Cardiac fibroblast (primary cell): ENCODE measurements at regions not wholly inside any gene's neighbourhood (a gene's known extent, or its start where the extent isn't known, plus 50 kb on each side); places are given as distances from the start of the nearest gene placed in this dataset.

Experiments
- DNase-seq, 2 donors: peaks; one replicate each; pipeline versions ENCODE4 v3.0.0 to v3.0.0-alpha.2; 2010; ENCODE audit warnings: low read depth in 2 of 2
- H3K4me3 ChIP-seq, 2 donors: replicated peaks in 1 of 2; 1 replicate in 1 of 2; 2 replicates in 1 of 2; pipeline ENCODE4 v1.5.1; 2011; ENCODE audit warnings: low read depth in 2 of 2, low read length in 2 of 2, mild to moderate bottlenecking in 2 of 2, moderate library complexity in 1 of 2
- CTCF ChIP-seq: IDR thresholded peaks from one replicate; pipeline ENCODE4 v1.5.1; 2011; ENCODE audit warnings: low read depth, mild to moderate bottlenecking, low read length, inconsistent platforms

GRCh38 chr7:149620961-149621360, 123.4 kb upstream of the ZNF746 start:
- no peak for DNase-seq
- H3K4me3 ChIP-seq: no peak overlapping the region
- TF ChIP-seq CTCF: no peak

- TF ChIP-seq CTCF: no peak
- H3K4me3 ChIP-seq: no peak overlapping the region
- no peak for DNase-seq
Observed at GRCh38 chr7:149616898-149617297, 119.3 kb upstream of the ZNF746 start.

- TF ChIP-seq CTCF: no peak
Observed at GRCh38 chr7:149615690-149616270, 118.2 kb upstream of the ZNF746 start.

GRCh38 chr7:149610441-149611011, 112.9 kb upstream of the ZNF746 start:
- no peak overlapping the region for H3K4me3 ChIP-seq
- DNase-seq: no peak
- no peak for TF ChIP-seq CTCF

More at GRCh38 chr7:149615690-149616270, 118.2 kb upstream of the ZNF746 start:
- H3K4me3 ChIP-seq: no peak overlapping the region
- DNase-seq: no peak

GRCh38 chr7:149608168-149608567, 110.6 kb upstream of the ZNF746 start:
- TF ChIP-seq CTCF: no peak
- no peak overlapping the region for H3K4me3 ChIP-seq
- DNase-seq: no peak

- DNase-seq: no peak
- no peak for TF ChIP-seq CTCF
Observed at GRCh38 chr7:149607683-149608082, 110.1 kb upstream of the ZNF746 start.

GRCh38 chr7:149606826-149607225, 109.2 kb upstream of the ZNF746 start:
- DNase-seq: no peak
- H3K4me3 ChIP-seq: no peak overlapping the region
- TF ChIP-seq CTCF: no peak

More at GRCh38 chr7:149607683-149608082, 110.1 kb upstream of the ZNF746 start:
- no peak overlapping the region for H3K4me3 ChIP-seq
